B cell (primary cell): ENCODE measurements at regions not wholly inside any gene's neighbourhood (a gene's known extent, or its start where the extent isn't known, plus 50 kb on each side); places are given as distances from the start of the nearest gene placed in this dataset.

Experiments
- ATAC-seq: fragments of 200-7000 bp; cut with Tn5 transposase; one replicate; pipeline ENCODE4 v1.10.0; 2021; ENCODE audit warnings: low read depth, mild to moderate bottlenecking, moderate number of reproducible peaks, moderate library complexity
- CTCF ChIA-PET: fragments of 350-600 bp; sonication (Branson Sonifier 250); formaldehyde crosslinking; loops from one replicate; lab custom pipeline; 2021; ENCODE audit warnings: antibody characterized with exemption, inconsistent platforms; lab: Charles Lee
- POLR2A ChIA-PET: fragments of 350-600 bp; sonication (Branson Sonifier 250); formaldehyde crosslinking; loops from one replicate; lab custom pipeline; 2021; ENCODE audit warnings: antibody characterized with exemption; lab: Charles Lee
- DNase-seq: peaks from one replicate; pipeline ENCODE4 v3.0.0; 2013
- H2AFZ ChIP-seq: 2 replicates; pipeline ENCODE4 v1.6.1; 2012; ENCODE audit warnings: mild to moderate bottlenecking, low read depth, low read length; ENCODE audit not compliant: insufficient read depth, poor library complexity, severe bottlenecking
- H3K27ac ChIP-seq, 2 donors: 1 replicate in 1 of 2; 2 replicates in 1 of 2; pipeline ENCODE4 v1.5.1; 2012 to 2013; ENCODE audit warnings: low read length in 2 of 2, mild to moderate bottlenecking in 2 of 2, moderate library complexity in 1 of 2
- H3K27me3 ChIP-seq, 4 experiments: fragments of 200-600 bp in 1 of 4; sonication (generic) in 1 of 4; replicated peaks in 1 of 4; 1 replicate in 2 of 4; 2 replicates in 2 of 4; pipeline versions ENCODE4 v1.6.1 to v1.7.0; 2013 to 2016; ENCODE audit warnings: low read length in 3 of 4, mild to moderate bottlenecking in 2 of 4, mixed read lengths in 1 of 4, moderate library complexity in 1 of 4; ENCODE audit not compliant: insufficient read depth in 4 of 4, control insufficient read depth in 3 of 4; ENCODE audit errors: control extremely low read depth in 1 of 4
- H3K36me3 ChIP-seq, 2 experiments: replicated peaks in 1 of 2; 1 replicate in 1 of 2; 2 replicates in 1 of 2; pipeline versions ENCODE4 v1.6.1 to v1.7.1; 2013; ENCODE audit warnings: low read length in 1 of 2; ENCODE audit not compliant: insufficient read depth in 2 of 2, control insufficient read depth in 1 of 2; ENCODE audit errors: control extremely low read depth in 1 of 2, extremely low read depth in 1 of 2
- H3K4me1 ChIP-seq, 2 donors: fragments of 200-600 bp in 1 of 2; sonication (generic) in 1 of 2; 1 replicate in 1 of 2; 2 replicates in 1 of 2; pipeline versions ENCODE4 v1.5.1 to v1.6.1; 2013 to 2017; ENCODE audit warnings: low read length in 2 of 2; ENCODE audit not compliant: control insufficient read depth in 2 of 2, insufficient read depth in 2 of 2
- H3K4me2 ChIP-seq: replicated peaks from 2 replicates; pipeline ENCODE3; 2012; ENCODE audit warnings: mild to moderate bottlenecking, low read depth, low read length; ENCODE audit not compliant: poor library complexity, severe bottlenecking
- H3K4me3 ChIP-seq, 5 experiments: fragments of 200-600 bp in 1 of 5; sonication (generic) in 1 of 5; 1 replicate in 3 of 5; 2 replicates in 2 of 5; pipeline versions ENCODE4 v1.5.1 to v1.7.0; 2011 to 2016; ENCODE audit warnings: low read length in 4 of 5, mild to moderate bottlenecking in 4 of 5, low read depth in 2 of 5, control low read depth in 1 of 5, moderate library complexity in 1 of 5; ENCODE audit not compliant: insufficient read depth in 1 of 5; ENCODE audit errors: control extremely low read depth in 1 of 5, extremely low read depth in 1 of 5
- H3K79me2 ChIP-seq: fragments of 200-600 bp; sonication (generic); one replicate; pipeline ENCODE4 v1.6.0; 2016; ENCODE audit warnings: low read length; ENCODE audit not compliant: control insufficient read depth, insufficient read depth
- H3K9ac ChIP-seq: fragments of 200-600 bp; sonication (generic); 2 replicates; pipeline ENCODE4 v1.6.1; 2017; ENCODE audit warnings: mild to moderate bottlenecking, low read length, moderate library complexity
- H3K9me3 ChIP-seq, 3 donors: one replicate each; pipeline versions ENCODE4 v1.6.1 to v1.7.1; 2013; ENCODE audit warnings: low read length in 2 of 3; ENCODE audit not compliant: control insufficient read depth in 2 of 3, insufficient read depth in 1 of 3; ENCODE audit errors: control extremely low read depth in 1 of 3
- H4K20me1 ChIP-seq: 2 replicates; pipeline ENCODE4 v1.6.0; 2012; ENCODE audit warnings: mild to moderate bottlenecking, low read length; ENCODE audit not compliant: insufficient read depth, control insufficient read depth, poor library complexity, severe bottlenecking
- H3K27ac Mint-ChIP-seq: one replicate; pipeline ENCODE4 v1.8.0; 2021; ENCODE audit warnings: mixed read lengths
- H3K27me3 Mint-ChIP-seq: one replicate; pipeline ENCODE4 v1.8.0; 2021; ENCODE audit warnings: mixed read lengths
- H3K4me1 Mint-ChIP-seq: one replicate; pipeline ENCODE4 v1.8.0; 2021; ENCODE audit warnings: mixed read lengths
- H3K4me3 Mint-ChIP-seq: one replicate; pipeline ENCODE4 v1.8.0; 2021; ENCODE audit warnings: mixed read lengths
- H3K9me3 Mint-ChIP-seq: one replicate; pipeline ENCODE4 v1.8.0; 2022; ENCODE audit warnings: mixed read lengths; ENCODE audit not compliant: insufficient read depth
- CTCF ChIP-seq: fragments of 200-600 bp; IDR thresholded peaks from one replicate; pipeline ENCODE4 v1.8.0; 2022; ENCODE audit warnings: antibody characterized with exemption, mild to moderate bottlenecking
- EZH2 ChIP-seq: IDR thresholded peaks from 2 replicates; pipeline ENCODE4 v1.6.1; 2012; ENCODE audit warnings: borderline replicate concordance, low read depth, mild to moderate bottlenecking, moderate library complexity, low read length; ENCODE audit not compliant: insufficient read depth, poor library complexity, severe bottlenecking
- WGBS: methylation state at CpG from one replicate; pipeline ENCODE4 v1.1.5; 2013; ENCODE audit warnings: missing lambda C conversion rate; ENCODE audit not compliant: insufficient coverage; 5-methylcytosine and 5-hydroxymethylcytosine counted together
- intact Hi-C: fragments of 100-400 bp; cut with micrococcal nuclease; formaldehyde crosslinking; loops from one replicate; pipeline ENCODE4 v1.10.0; 2022

DNA sequence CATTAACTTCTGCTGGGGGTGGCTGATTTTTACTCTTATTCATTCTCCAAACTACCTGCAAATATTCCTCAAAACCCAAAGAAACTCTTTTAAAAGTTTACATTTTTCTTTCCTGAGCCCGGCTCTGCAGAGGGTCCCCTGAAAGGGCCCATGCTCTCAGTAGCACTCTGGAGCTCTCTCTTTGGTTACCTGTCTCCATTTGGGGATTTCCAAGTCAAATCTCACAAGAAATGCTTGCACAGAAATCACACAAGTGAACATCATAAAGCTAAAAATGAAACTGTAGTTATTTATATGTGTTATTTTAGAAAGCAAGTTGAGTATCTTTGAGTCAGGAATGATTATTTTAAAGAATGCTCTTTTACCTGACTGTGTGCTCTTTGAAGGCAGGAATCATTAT is 174.5 kb upstream of the PLXNA2 start:
- no peak for ATAC-seq
- Histone ChIP-seq H2AFZ (no peak overlapping the region), H3K4me3 (no peak overlapping the region), H3K27ac (no peak overlapping the region), H3K9ac (no peak overlapping the region), H3K79me2 (no peaks in the 10 kb centered on the region), H3K4me1 (no peaks in the 10 kb centered on the region), H3K4me2 (no peak overlapping the region), H4K20me1 (no peaks in the 10 kb centered on the region), H3K9me3 (no peaks in the 10 kb centered on the region), H3K36me3 (no peaks in the 10 kb centered on the region), H3K27me3 (no peaks in the 10 kb centered on the region)
- Mint-ChIP-seq H3K27me3 (no peaks in the 10 kb centered on the region), H3K9me3 (no peaks in the 10 kb centered on the region), H3K4me3 (no peak overlapping the region), H3K4me1 (no peaks in the 10 kb centered on the region), H3K27ac (no peak overlapping the region)
- intact Hi-C loops = no loop called here
- POLR2A ChIA-PET = no interaction called here
- WGBS = 78% methylated on average over 1 of the region's 1 CpG
- DNase-seq = no peak
- TF ChIP-seq EZH2 = no peak
- no peak for TF ChIP-seq CTCF
- CTCF ChIA-PET = no interaction called here

DNA sequence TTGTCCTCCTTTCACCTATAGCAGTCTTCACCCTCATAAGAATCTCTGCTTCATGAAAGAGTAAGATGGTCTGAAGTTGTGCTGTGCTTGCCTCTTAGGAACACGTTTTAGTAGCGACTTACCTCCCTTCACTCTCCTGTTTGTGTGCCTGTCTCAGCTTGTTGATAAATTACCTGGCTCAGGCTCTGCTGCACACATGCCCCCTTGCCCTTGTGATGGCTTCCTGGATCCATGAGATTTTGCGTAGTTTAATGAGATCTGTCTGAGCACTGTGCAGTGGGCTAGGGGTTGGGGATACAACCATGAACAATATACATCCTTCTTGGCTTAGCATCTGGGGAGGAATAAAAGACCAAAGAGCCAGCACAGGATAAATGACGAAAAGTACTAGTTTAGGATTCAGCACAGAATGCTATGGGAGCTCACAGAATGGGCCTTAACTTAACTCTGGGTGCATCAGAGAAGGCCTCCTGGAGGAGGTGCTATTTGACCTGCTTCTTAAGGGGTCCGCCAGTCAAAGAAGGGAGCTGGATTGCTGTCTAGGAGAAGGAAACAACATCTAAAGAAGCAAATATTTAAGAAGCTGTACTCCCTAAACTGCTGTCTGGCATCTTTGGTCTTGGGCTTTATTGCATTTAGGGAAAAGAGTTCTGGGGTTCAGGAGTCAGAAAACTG is 175.7 kb upstream of the PLXNA2 start:
- WGBS = 90% methylated on average over 1 of the region's 5 CpGs
- CTCF ChIA-PET = no interaction called here

More for the DNA sequence above, 175.7 kb upstream of the PLXNA2 start:
- no peaks in the 10 kb centered on the region for H3K4me1 ChIP-seq
- intact Hi-C loops = no loop called here
- H3K9ac ChIP-seq = no peak overlapping the region
- DNase-seq = no peak
- H2AFZ ChIP-seq = no peak overlapping the region
- no peak overlapping the region for H3K4me3 Mint-ChIP-seq
- no peaks in the 10 kb centered on the region for H3K9me3 ChIP-seq
- no peak for ATAC-seq
- H3K79me2 ChIP-seq = no peaks in the 10 kb centered on the region
- H3K27ac ChIP-seq = no peak overlapping the region
- POLR2A ChIA-PET = no interaction called here
- no peak overlapping the region for H3K4me2 ChIP-seq
- H4K20me1 ChIP-seq = no peaks in the 10 kb centered on the region
- no peaks in the 10 kb centered on the region for H3K27me3 ChIP-seq
- H3K4me1 Mint-ChIP-seq = no peaks in the 10 kb centered on the region
- H3K4me3 ChIP-seq = no peak overlapping the region
- no peak overlapping the region for H3K27ac Mint-ChIP-seq
- TF ChIP-seq EZH2 (no peak), CTCF (no peak)
- no peaks in the 10 kb centered on the region for H3K27me3 Mint-ChIP-seq
- H3K36me3 ChIP-seq = no peaks in the 10 kb centered on the region
- H3K9me3 Mint-ChIP-seq = no peaks in the 10 kb centered on the region
